ENCODE measurements at regions not wholly inside any gene's neighbourhood (a gene's known extent, or its start where the extent isn't known, plus 50 kb on each side); places are given as distances from the start of the nearest gene placed in this dataset.

DNA sequence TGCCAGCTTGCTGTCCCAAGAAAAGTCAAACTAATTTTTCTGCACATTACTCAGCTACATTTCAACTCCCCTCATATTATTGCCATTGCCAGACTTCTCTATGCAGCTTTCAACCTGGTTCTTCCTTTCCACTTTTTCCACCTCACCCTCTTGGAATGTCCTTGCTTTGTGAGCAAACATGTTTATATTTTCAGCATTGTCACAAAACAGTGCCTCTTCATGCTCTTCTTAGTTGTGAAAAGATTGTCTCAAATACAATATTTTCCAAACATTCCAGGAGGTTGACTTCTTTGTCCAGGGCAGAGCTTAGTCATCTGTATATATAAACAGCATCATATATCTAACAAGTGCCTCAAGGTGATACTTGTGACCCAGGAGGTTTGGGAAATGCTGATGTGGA, 803.3 kb upstream of the CELF4 start:
- Histone ChIP-seq H3K27me3 (replicated peaks in 1 of 7) (no peaks in the 10 kb centered on the region), H3K4me3 (no peak overlapping the region), H3K9me3 (no peaks in the 10 kb centered on the region), H3K27ac (no peak overlapping the region), H3K4me1 (no peaks in the 10 kb centered on the region), H3K36me3 (no peaks in the 10 kb centered on the region)
- TF ChIP-seq, protein P1, sequence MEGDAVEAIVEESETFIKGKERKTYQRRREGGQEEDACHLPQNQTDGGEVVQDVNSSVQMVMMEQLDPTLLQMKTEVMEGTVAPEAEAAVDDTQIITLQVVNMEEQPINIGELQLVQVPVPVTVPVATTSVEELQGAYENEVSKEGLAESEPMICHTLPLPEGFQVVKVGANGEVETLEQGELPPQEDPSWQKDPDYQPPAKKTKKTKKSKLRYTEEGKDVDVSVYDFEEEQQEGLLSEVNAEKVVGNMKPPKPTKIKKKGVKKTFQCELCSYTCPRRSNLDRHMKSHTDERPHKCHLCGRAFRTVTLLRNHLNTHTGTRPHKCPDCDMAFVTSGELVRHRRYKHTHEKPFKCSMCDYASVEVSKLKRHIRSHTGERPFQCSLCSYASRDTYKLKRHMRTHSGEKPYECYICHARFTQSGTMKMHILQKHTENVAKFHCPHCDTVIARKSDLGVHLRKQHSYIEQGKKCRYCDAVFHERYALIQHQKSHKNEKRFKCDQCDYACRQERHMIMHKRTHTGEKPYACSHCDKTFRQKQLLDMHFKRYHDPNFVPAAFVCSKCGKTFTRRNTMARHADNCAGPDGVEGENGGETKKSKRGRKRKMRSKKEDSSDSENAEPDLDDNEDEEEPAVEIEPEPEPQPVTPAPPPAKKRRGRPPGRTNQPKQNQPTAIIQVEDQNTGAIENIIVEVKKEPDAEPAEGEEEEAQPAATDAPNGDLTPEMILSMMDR (IDR thresholded peaks at IDR 0.05 in 8 of 11, conservative IDR thresholded peaks at IDR 0.05 in 3 of 11): no peak
- TF ChIP-seq POLR2A (IDR thresholded peaks at IDR 0.05): no peak
- TF ChIP-seq POLR2AphosphoS5 (IDR thresholded peaks at IDR 0.05): no peak
- intact Hi-C loops (cut with DNase I; ENCODE audit: low total_unique reads): no loop called here
- no peak for DNase-seq

DNA sequence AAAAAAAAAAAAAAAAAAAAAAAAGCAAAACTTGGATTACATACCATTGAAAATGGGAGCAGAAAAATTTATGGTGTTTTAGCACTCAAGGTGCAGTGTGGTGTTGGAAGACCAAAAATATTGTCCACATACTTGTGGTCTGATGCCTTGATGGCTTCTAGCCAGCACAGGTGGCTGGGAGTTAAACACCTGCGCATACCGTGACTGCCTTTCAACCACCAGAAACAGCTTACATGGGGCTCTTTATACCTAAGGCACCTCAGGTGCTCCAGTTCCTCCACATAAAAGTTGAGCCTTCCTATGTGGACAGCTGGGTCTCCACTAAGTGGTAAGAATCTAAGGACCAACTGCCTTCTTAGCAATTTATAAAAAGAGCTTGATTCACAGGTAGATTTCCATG, 802.6 kb upstream of the CELF4 start:
- Histone ChIP-seq H3K4me3 (no peak overlapping the region), H3K4me1 (no peaks in the 10 kb centered on the region), H3K9me3 (no peaks in the 10 kb centered on the region), H3K27me3 (replicated peaks in 1 of 7) (no peaks in the 10 kb centered on the region), H3K36me3 (no peaks in the 10 kb centered on the region), H3K27ac (no peak overlapping the region)
- no peak for DNase-seq
- 82 to 100% (median 95%) methylated on average over 2 of the region's 2 CpGs for WGBS, 5 donors
- TF ChIP-seq POLR2A (IDR thresholded peaks at IDR 0.05): no peak
- TF ChIP-seq POLR2AphosphoS5 (IDR thresholded peaks at IDR 0.05): no peak
- TF ChIP-seq, protein P1 (IDR thresholded peaks at IDR 0.05 in 8 of 11, conservative IDR thresholded peaks at IDR 0.05 in 3 of 11): no peak
- intact Hi-C loops (cut with DNase I; ENCODE audit: low total_unique reads): no loop called here

DNA sequence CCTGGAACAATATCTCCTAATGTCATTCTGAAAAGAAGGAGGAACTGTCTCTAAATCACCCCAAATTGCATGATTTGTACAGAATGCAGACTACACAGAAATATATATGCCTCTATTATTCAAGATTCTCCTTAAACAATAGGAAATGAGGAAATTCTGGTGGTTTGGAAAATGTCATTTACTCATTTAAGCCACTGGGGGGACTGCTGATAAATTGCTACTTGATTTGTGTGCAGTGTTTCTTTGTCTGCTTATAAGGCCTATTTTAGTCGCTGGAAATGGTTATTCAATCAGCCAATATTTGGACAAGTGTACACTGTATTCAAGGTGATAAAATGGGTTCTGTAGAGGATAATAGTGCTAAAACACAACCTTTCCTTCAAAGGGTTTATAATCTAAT, 801.9 kb upstream of the CELF4 start:
- H3K4me1 ChIP-seq: no peaks in the 10 kb centered on the region
- H3K36me3 ChIP-seq: no peaks in the 10 kb centered on the region
- TF ChIP-seq POLR2A (IDR thresholded peaks at IDR 0.05) (no peak), POLR2AphosphoS5 (IDR thresholded peaks at IDR 0.05) (no peak)
- TF ChIP-seq, protein P1 (IDR thresholded peaks at IDR 0.05 in 8 of 11, conservative IDR thresholded peaks at IDR 0.05 in 3 of 11): no peak
- DNase-seq: no peak
- no peak overlapping the region for H3K4me3 ChIP-seq
- 49 to 73% (median 61%) methylated on average over 1 of the region's 1 CpG for WGBS, 5 donors
- H3K27ac ChIP-seq: no peak overlapping the region
- H3K27me3 ChIP-seq (replicated peaks in 1 of 7): no peaks in the 10 kb centered on the region
- intact Hi-C loops (cut with DNase I; ENCODE audit: low total_unique reads): no loop called here
- H3K9me3 ChIP-seq: no peaks in the 10 kb centered on the region

DNA sequence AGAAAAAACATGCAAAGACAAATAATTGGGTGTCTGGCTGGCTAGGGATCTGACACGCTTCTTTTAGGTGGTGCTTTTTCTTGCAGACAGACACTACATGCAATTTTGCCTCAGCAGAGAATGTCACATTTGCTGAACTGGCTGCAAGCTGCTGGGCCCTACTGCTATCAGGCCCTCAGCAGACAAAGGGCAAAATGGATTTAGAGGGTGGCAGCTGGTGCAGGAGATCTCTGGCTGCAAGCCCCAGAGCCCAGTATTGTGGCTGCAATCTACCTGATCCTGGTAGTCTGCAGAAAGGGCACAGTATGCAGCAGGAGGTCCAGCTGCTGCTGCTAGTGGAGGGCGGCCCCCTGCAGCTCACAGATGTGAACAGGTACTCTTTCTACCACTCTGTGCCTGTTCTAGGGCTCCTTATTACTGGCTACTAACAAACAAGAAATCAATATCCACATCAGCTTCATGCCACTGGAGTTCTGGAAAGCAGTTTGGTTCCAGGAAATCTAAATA, 796.7 kb upstream of the CELF4 start:
- 74 to 93% (median 88%) methylated on average over 2 of the region's 2 CpGs for WGBS, 5 donors
- DNase-seq: no peak

More for the DNA sequence above, 796.7 kb upstream of the CELF4 start:
- no peaks in the 10 kb centered on the region for H3K9me3 ChIP-seq
- no peak for TF ChIP-seq POLR2AphosphoS5 (IDR thresholded peaks at IDR 0.05)
- no peak for TF ChIP-seq POLR2A (IDR thresholded peaks at IDR 0.05)
- TF ChIP-seq, protein P1 (IDR thresholded peaks at IDR 0.05 in 8 of 11, conservative IDR thresholded peaks at IDR 0.05 in 3 of 11): no peak
- H3K4me1 ChIP-seq: no peaks in the 10 kb centered on the region
- no peak overlapping the region for H3K4me3 ChIP-seq
- no peak overlapping the region for H3K27ac ChIP-seq
- H3K36me3 ChIP-seq: no peaks in the 10 kb centered on the region
- H3K27me3 ChIP-seq (replicated peaks in 1 of 7): no peaks in the 10 kb centered on the region
- intact Hi-C loops (cut with DNase I; ENCODE audit: low total_unique reads): no loop called here
